H1 (cell line): ENCODE measurements at regions not wholly inside any gene's neighbourhood (a gene's known extent, or its start where the extent isn't known, plus 50 kb on each side); places are given as distances from the start of the nearest gene placed in this dataset. TPM values are rescaled to one million over a fixed set of nuclear protein-coding genes. Genes with fewer than 3 reads are reported as not detected.

ENCODE experiments used
- small RNA-seq: library from polyadenylated mRNA; stranded (forward); fragments of <200 nt; extraction: miRNeasy Mini kit (QIAGEN cat#:217004); gene quantifications from one replicate; pipeline ENCODE3, GENCODE V24; 2013; ENCODE audit not compliant: insufficient read depth

Small RNA genes in the stretch of these regions (small RNA-seq; reads per million reads assigned to genes)
- gene RF00019 = not detected
